ENCODE measurements at regions not wholly inside any gene's neighbourhood (a gene's known extent, or its start where the extent isn't known, plus 50 kb on each side); places are given as distances from the start of the nearest gene placed in this dataset.

GRCh38 chr2:183684686-183685085 is 560.4 kb downstream of the NUP35 start:
- Histone ChIP-seq H3K27ac (no peak overlapping the region), H3K4me1 (no peaks in the 10 kb centered on the region), H3K9me3 (no peaks in the 10 kb centered on the region), H3K36me3 (no peaks in the 10 kb centered on the region), H3K4me3 (replicated peaks in 1 of 3) (no peak overlapping the region), H3K27me3 (no peaks in the 10 kb centered on the region)
- WGBS, 2 donors, result 93 to 94% methylated on average over 2 of the region's 2 CpGs
- intact Hi-C loops (cut with DNase I), result no loop called here
- no peak for DNase-seq
- TF ChIP-seq, protein P1, sequence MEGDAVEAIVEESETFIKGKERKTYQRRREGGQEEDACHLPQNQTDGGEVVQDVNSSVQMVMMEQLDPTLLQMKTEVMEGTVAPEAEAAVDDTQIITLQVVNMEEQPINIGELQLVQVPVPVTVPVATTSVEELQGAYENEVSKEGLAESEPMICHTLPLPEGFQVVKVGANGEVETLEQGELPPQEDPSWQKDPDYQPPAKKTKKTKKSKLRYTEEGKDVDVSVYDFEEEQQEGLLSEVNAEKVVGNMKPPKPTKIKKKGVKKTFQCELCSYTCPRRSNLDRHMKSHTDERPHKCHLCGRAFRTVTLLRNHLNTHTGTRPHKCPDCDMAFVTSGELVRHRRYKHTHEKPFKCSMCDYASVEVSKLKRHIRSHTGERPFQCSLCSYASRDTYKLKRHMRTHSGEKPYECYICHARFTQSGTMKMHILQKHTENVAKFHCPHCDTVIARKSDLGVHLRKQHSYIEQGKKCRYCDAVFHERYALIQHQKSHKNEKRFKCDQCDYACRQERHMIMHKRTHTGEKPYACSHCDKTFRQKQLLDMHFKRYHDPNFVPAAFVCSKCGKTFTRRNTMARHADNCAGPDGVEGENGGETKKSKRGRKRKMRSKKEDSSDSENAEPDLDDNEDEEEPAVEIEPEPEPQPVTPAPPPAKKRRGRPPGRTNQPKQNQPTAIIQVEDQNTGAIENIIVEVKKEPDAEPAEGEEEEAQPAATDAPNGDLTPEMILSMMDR (IDR thresholded peaks at IDR 0.05), result no peak
- TF ChIP-seq POLR2A (IDR thresholded peaks at IDR 0.05), result no peak

DNA sequence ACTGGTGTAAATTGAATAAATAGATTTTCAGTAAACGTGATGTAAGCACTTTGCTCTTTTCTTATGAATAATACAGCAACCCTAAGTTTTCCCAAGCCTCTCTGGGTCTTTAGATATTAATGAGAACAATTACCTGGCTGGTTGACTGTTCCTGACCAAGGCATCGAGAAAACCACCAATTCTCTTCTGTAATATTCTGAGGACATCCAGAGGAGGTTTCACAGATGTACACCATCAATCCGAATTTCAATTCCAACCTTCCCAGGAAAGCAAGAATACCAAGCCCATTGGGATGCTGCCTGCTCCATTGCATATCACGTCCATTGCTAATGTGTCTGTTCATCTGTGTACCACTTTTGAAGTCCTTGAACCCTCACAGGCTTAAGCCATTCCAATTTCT is 571.8 kb downstream of the NUP35 start:
- no peaks in the 10 kb centered on the region for H3K36me3 ChIP-seq
- intact Hi-C loops (cut with DNase I), result no loop called here
- TF ChIP-seq, protein P1 (IDR thresholded peaks at IDR 0.05), result no peak
- no peak for TF ChIP-seq POLR2A (IDR thresholded peaks at IDR 0.05)
- DNase-seq, result no peak
- H3K4me1 ChIP-seq, result no peaks in the 10 kb centered on the region
- WGBS, 2 donors, result 69 to 82% methylated on average over 4 of the region's 4 CpGs
- no peak overlapping the region for H3K27ac ChIP-seq
- H3K9me3 ChIP-seq, result no peaks in the 10 kb centered on the region
- H3K4me3 ChIP-seq (replicated peaks in 1 of 3), result no peak overlapping the region
- no peaks in the 10 kb centered on the region for H3K27me3 ChIP-seq

DNA sequence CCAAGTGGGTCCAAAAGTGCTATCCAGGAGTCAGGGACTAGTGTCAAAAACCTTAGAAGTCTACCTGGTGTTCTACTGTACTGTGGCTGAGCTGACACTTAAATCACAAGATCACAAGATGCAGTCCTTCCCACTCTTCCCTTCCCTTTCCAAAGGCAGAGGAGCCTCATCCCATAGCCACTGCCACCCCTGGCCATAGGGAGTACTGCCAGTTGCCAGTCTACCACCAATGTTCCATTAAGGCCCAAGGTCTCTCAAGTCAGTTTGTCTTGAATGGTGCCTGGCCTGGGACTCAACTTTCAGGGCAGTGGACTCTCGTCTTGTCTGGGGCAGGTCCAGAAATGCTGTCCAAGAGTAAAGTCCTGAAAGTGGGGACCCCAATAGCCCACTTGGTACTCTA is 585.6 kb downstream of the NUP35 start:
- WGBS, 2 donors, result 67 to 100% methylated on average over 1 of the region's 1 CpG

GRCh38 chr2:183718246-183718645 is 594.0 kb downstream of the NUP35 start:
- H3K9me3 ChIP-seq, result no peaks in the 10 kb centered on the region

More for the DNA sequence above, 585.6 kb downstream of the NUP35 start:
- H3K27ac ChIP-seq, result no peak overlapping the region
- no peaks in the 10 kb centered on the region for H3K4me1 ChIP-seq
- H3K9me3 ChIP-seq, result no peaks in the 10 kb centered on the region
- DNase-seq, result no peak
- H3K36me3 ChIP-seq, result no peaks in the 10 kb centered on the region
- intact Hi-C loops (cut with DNase I), result no loop called here
- TF ChIP-seq POLR2A (IDR thresholded peaks at IDR 0.05), result no peak
- TF ChIP-seq, protein P1 (IDR thresholded peaks at IDR 0.05), result no peak
- no peaks in the 10 kb centered on the region for H3K27me3 ChIP-seq
- no peak overlapping the region for H3K4me3 ChIP-seq (replicated peaks in 1 of 3)

DNA sequence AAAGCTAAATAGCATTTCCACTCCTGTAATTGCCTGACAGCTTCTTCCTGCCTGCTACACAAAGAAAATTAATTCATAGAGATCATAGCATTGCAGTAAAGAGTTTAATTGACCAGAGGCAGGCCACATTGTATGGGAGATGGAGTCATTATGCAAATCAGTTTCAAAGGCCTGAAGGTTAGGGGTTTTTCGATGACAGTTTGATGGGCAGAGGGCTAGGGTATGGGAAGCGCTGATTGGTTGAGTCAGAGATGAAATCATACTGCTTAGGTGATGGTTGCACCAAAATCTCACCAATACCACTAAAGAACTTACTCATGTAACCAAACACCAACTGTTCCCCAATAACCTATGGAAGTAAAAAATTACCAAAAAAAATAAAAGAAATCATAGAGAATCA is 599.0 kb downstream of the NUP35 start:
- DNase-seq, result no peak

More at GRCh38 chr2:183718246-183718645, 594.0 kb downstream of the NUP35 start:
- H3K27me3 ChIP-seq, result no peaks in the 10 kb centered on the region
- H3K27ac ChIP-seq, result no peak overlapping the region
- no peak for TF ChIP-seq POLR2A (IDR thresholded peaks at IDR 0.05)
- TF ChIP-seq, protein P1 (IDR thresholded peaks at IDR 0.05), result no peak
- intact Hi-C loops (cut with DNase I), result no loop called here
- no peaks in the 10 kb centered on the region for H3K4me1 ChIP-seq
- H3K4me3 ChIP-seq (replicated peaks in 1 of 3), result no peak overlapping the region
- 61 to 87% methylated on average over 3 of the region's 3 CpGs for WGBS, 2 donors
- no peaks in the 10 kb centered on the region for H3K36me3 ChIP-seq
- DNase-seq, result no peak

More for the DNA sequence above, 599.0 kb downstream of the NUP35 start:
- no peak overlapping the region for H3K27ac ChIP-seq
- WGBS, 2 donors, result 88 to 93% methylated on average over 2 of the region's 2 CpGs
- no peaks in the 10 kb centered on the region for H3K9me3 ChIP-seq
- no peak overlapping the region for H3K4me3 ChIP-seq (replicated peaks in 1 of 3)
- intact Hi-C loops (cut with DNase I), result no loop called here
- no peak for TF ChIP-seq POLR2A (IDR thresholded peaks at IDR 0.05)
- TF ChIP-seq, protein P1 (IDR thresholded peaks at IDR 0.05), result no peak
- H3K4me1 ChIP-seq, result no peaks in the 10 kb centered on the region
- H3K36me3 ChIP-seq, result no peaks in the 10 kb centered on the region
- no peaks in the 10 kb centered on the region for H3K27me3 ChIP-seq

All from thyroid gland (tissue), 4 donors.